PFSK-1 (cell line): ENCODE measurements at regions not wholly inside any gene's neighbourhood (a gene's known extent, or its start where the extent isn't known, plus 50 kb on each side); places are given as distances from the start of the nearest gene placed in this dataset.

Experiments
- FOXP2 ChIP-seq: optimal IDR thresholded peaks from 2 replicates; pipeline ENCODE3; 2011; ENCODE audit warnings: borderline replicate concordance, control low read depth, inconsistent platforms; ENCODE audit not compliant: insufficient read depth; ENCODE audit errors: extremely low read length, extremely low read depth
- POLR2AphosphoS5 ChIP-seq: IDR thresholded peaks from 2 replicates; pipeline ENCODE4 v1.6.1; 2012; ENCODE audit warnings: low read depth, mild to moderate bottlenecking, control low read depth, low read length, moderate library complexity
- REST ChIP-seq, 2 experiments: IDR thresholded peaks; 2 replicates each; pipeline versions ENCODE4 v1.6.1 to v1.8.0; 2011 to 2012; ENCODE audit warnings: low read depth in 2 of 2, low read length in 2 of 2, control low read depth in 1 of 2, inconsistent platforms in 1 of 2, mild to moderate bottlenecking in 1 of 2, moderate library complexity in 1 of 2; ENCODE audit not compliant: insufficient read depth in 1 of 2
- SIN3A ChIP-seq: IDR thresholded peaks from 2 replicates; pipeline ENCODE4 v1.6.1; 2012; ENCODE audit warnings: mild to moderate bottlenecking, low read length, moderate library complexity, borderline replicate concordance; ENCODE audit not compliant: insufficient read depth
- TAF1 ChIP-seq: IDR thresholded peaks from 2 replicates; pipeline ENCODE4 v1.6.1; 2012; ENCODE audit warnings: low read length, control low read depth, borderline replicate concordance; ENCODE audit not compliant: insufficient read depth

- no peak for TF ChIP-seq POLR2AphosphoS5
- no peak for TF ChIP-seq TAF1
- TF ChIP-seq SIN3A, result no peak
- no peak for TF ChIP-seq FOXP2
- TF ChIP-seq REST (IDR thresholded peaks at IDR 0.05; ENCODE audit: insufficient read depth in 1 of 2, low read depth in 2 of 2, low read length in 2 of 2), result no peak
Observed at GRCh38 chr5:92180391-92180790, 797.3 kb upstream of the ARRDC3 start.

GRCh38 chr5:92179651-92180050, 796.5 kb upstream of the ARRDC3 start:
- TF ChIP-seq POLR2AphosphoS5, result no peak
- TF ChIP-seq SIN3A, result no peak
- no peak for TF ChIP-seq FOXP2
- TF ChIP-seq REST (IDR thresholded peaks at IDR 0.05; ENCODE audit: insufficient read depth in 1 of 2, low read depth in 2 of 2, low read length in 2 of 2), result no peak
- no peak for TF ChIP-seq TAF1

- no peak for TF ChIP-seq REST (IDR thresholded peaks at IDR 0.05; ENCODE audit: insufficient read depth in 1 of 2, low read depth in 2 of 2, low read length in 2 of 2)
- TF ChIP-seq POLR2AphosphoS5, result no peak
- TF ChIP-seq TAF1, result no peak
- no peak for TF ChIP-seq FOXP2
- TF ChIP-seq SIN3A, result no peak
Observed at GRCh38 chr5:92177926-92178487, 794.9 kb upstream of the ARRDC3 start.

- TF ChIP-seq FOXP2 (no peak), REST (IDR thresholded peaks at IDR 0.05; ENCODE audit: insufficient read depth in 1 of 2, low read depth in 2 of 2, low read length in 2 of 2) (no peak), SIN3A (no peak), TAF1 (no peak), POLR2AphosphoS5 (no peak)
Observed at GRCh38 chr5:92163906-92164305, 780.8 kb upstream of the ARRDC3 start.

GRCh38 chr5:92147798-92148197, 764.7 kb upstream of the ARRDC3 start:
- TF ChIP-seq SIN3A, result no peak
- TF ChIP-seq TAF1, result no peak
- no peak for TF ChIP-seq POLR2AphosphoS5
- no peak for TF ChIP-seq FOXP2
- no peak for TF ChIP-seq REST (IDR thresholded peaks at IDR 0.05; ENCODE audit: insufficient read depth in 1 of 2, low read depth in 2 of 2, low read length in 2 of 2)
